ENCODE measurements at regions not wholly inside any gene's neighbourhood (a gene's known extent, or its start where the extent isn't known, plus 50 kb on each side); places are given as distances from the start of the nearest gene placed in this dataset.

- TF ChIP-seq CTCF (IDR thresholded peaks at IDR 0.05) (no peak), POLR2A (IDR thresholded peaks at IDR 0.05) (no peak), EP300 (IDR thresholded peaks at IDR 0.05) (no peak)
Observed at GRCh38 chr5:124935065-124935464, 188.6 kb upstream of the ZNF608 start.

All from sigmoid colon (tissue), 4 donors.